HG03565 (cell line): ENCODE measurements at regions not wholly inside any gene's neighbourhood (a gene's known extent, or its start where the extent isn't known, plus 50 kb on each side); places are given as distances from the start of the nearest gene placed in this dataset.
"Not testable (repeated sequence)": the region's sequence is repeated elsewhere in the genome, so short reads cannot be mapped to it uniquely, and the experiment has no call there.

Source experiments
- ATAC-seq: cut with Tn5 transposase; IDR thresholded peaks from one replicate; pipeline ENCODE4 v1.9.1; 2021; ENCODE audit warnings: mild to moderate bottlenecking, moderate library complexity; ENCODE audit not compliant: unreplicated experiment

DNA sequence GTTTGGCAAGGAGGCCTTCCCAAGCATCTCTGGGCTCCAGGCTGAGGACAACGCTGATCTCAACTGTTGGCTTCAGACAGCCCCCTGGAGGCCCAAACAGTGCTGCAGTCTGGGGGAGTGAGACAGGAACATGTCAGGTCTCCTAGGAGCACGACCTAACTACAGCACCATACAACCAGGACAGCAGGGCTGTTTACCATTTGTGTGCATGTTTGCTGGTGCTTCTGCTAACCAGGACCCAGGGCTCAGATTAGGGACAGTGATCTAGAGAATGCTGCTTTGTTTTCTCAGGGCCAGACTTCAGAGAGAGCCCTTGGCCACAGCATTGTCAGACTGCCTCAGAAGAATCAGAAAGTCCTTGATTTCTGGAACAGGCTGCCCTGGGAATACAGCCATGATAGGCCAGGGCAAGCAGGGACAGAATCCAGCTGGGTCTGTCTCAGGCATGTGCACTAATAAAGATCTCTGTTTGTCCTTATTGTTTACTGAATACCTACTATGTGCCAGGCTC, 126.5 kb downstream of the VPREB1 start:
- ATAC-seq = no peak

DNA sequence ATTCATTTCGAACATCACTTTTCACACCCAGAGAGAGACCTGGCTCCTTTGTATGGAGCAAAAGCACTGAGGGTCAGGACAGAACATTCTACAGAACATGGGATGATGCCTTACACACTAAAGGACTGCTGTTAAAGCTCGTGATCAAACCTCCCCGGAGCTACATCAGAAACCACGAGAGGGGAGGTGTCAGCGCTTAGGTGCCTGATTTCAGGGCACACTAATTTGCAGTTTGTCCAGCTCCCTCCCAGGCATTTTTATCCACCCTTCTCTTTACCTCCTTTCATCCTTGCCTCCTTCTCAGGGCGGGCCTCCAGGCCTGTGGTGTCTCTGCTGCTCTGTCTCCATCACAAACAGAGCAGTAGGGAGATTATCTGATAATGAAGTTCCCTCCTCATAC, 127.5 kb downstream of the VPREB1 start:
- no peak for ATAC-seq

- ATAC-seq = no peak
Measured at GRCh38 chr22:22374163-22374562, 129.6 kb downstream of the VPREB1 start.

DNA sequence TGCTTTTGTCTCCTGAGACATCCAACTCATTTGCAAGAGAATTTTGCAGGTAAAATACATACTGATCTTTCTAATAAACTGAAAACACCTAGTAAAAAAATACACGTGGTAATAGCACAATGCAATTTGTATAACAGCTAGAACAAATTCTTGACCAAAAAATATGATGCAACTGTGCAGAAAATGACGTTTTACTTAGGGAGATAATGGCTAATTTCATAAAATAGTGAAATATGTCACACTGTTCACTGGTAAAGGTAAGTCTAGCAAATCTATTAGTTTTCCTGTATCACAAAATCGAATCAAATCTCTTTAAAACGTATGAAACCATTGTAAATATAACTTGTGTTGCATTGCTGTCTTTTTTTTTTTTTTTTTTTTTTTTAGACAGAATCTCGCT, 130.0 kb downstream of the VPREB1 start:
- ATAC-seq = no peak

- ATAC-seq = no peak
Measured at GRCh38 chr22:22375576-22376351, 131.2 kb downstream of the VPREB1 start.

DNA sequence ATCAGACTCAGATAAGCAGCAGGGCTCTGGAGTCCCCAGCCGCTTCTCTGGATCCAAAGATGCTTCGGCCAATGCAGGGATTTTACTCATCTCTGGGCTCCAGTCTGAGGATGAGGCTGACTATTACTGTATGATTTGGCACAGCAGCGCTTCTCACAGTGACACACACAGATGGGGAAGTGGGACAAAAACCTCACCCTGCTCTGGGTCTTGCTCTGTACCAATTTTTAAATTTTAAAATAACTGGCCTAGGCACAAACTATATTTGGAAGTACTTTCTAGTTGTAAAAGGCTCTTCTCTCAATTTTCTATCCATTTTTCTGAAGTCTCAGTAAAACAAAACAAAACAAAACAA, 131.7 kb downstream of the VPREB1 start:
- ATAC-seq = no peak

- not testable (repeated sequence) for ATAC-seq
Measured at GRCh38 chr22:22376884-22377283, 131.7 kb downstream of the ZNF280B start.

DNA sequence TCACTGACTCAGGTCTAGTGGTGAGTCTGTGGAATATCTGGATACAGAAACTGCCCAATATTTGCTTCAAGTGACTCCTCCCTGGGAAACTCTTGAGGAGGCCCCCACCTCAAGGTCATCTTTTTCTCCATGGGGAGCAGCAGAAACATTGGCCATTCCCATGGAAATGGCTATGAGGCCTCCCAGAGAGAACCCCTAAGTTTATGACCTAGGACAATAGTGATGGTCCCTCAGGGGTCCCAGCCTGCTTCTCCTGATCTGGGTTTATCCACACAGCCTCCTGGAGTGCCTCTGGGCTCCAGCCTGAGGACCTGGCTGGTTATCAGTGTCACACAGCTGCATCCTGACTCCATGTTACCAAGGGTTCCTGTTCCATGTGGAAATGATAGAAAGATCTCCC, 131.2 kb downstream of the ZNF280B start:
- no peak for ATAC-seq

DNA sequence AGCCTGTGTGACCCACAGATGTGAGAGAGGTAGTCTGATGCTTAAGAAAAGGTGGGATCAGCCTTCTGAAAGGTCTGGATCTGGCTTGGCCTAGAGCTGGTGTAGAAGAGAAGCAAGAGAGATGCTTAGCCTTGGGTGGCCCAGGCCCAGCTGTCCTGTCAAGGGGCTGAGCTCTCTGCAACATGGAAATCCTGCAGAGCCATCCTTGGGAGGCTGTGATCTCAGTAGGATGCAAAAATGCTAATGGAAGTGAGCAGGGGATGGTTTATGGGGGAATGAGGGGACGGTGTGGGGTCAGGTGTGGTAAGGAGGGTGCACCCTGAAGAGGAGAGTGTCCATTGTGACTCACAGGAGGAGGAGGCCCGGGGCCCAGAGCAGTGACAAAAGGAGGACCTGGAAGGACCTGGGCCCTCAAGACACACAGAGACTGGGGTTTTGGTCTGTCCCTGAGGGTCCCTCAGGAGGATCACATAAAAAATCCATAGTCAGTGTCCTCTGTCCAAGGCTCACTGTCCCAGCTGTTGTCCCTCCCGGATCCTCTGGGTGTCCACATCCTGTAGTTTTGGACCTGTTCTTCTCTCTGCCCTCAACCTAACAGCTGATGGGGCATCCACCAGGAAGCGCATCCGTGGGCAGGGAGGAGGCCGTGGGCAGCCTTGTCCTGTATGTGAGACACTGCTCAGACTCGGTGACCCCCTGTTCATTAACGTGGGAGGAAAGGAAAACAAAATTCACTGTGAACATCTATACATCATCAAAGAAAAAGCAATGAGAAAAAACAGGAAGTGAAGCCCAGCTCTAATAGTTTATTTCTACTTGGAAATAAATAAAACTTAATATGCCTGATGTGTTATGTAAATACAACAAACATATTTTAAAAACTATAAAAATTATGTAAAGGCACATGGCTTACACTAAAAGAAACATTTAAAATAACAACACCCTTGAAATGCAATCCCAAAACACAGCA, 129.8 kb downstream of the ZNF280B start:
- ATAC-seq = no peak

GRCh38 chr22:22380098-22381030, 128.2 kb downstream of the ZNF280B start:
- no peak for ATAC-seq

GRCh38 chr22:22381292-22381691, 127.2 kb downstream of the ZNF280B start:
- not testable (repeated sequence) for ATAC-seq

DNA sequence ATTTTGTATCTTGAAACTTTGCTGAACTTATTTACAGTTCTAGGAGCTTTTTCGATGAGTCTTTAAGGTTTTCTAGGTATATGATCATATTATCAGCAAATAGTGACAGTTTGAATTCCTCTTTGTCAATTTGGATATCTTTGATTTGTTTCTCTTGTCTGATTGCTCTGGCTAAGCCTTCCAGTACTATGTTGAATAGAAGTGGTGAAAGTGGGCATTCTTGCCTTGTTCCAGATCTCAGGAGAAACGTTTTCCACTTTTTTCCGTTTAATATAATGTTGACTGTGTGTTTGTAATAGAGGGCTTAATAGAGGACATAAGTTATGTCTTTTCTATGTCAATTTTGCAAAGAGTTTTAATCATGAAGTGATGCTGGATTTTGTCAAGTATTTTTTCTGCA, 124.3 kb downstream of the ZNF280B start:
- no peak for ATAC-seq

DNA sequence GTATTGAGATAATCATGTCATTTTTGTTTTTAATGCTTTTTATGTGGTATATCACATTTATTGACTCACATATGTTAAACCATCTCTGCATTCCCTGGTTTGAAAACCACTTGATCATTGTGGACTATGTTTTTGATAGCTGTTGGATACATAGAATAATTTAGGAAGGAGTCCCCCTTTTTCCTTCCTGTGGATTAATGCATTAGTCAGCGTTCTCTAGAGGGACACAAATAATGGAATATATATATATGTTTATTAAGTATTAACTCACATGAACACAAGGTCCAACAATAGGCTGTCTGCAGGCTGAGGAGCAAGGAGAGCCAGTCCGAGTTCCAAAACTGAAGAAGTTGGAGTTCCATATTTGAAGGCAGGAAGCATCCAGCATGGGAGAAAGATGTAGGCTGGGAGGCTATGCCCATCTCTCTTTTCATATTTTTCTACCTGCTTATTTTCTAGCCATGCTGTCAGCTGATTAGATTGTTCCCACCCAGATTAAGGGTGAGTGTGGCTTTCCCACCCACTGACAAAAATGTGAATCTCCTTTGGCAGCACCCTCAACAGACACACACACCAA, 123.8 kb downstream of the ZNF280B start:
- no peak for ATAC-seq

DNA sequence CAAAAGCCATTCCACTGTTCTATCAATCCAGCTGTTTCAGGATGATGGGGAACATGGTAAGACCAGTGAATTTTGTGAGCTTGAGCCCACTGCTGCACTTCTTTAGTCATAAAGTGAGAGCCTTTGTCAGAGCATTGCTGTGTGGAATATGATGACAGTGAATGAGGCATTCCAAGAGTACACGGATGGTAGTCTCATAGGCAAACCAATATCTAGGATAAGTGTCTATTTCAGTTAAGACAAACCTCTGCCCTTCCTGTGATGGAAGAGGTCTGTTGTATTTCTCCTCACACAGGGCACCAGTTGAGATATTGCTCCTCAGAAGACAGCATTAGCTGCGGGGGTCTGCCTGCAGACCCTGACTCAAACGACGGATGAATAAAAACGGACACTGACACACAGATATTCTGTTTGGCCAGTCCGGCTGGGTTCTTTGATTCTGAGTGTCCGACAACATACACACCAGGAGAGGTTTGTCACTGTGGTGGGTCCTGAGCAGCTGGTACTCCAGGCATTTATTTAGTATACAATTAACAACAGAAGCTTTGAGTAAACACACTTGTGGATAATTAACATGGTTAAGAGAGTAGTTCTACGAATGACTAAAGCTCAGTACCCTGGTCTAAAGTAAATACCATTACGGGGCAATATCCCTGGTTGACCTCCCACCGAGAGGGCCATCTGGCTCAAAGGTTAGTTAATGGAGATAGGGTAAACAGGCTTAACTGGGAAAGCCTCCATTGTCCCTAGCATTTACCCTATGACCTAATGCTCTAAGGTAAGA, 121.7 kb downstream of the ZNF280B start:
- no peak for ATAC-seq

DNA sequence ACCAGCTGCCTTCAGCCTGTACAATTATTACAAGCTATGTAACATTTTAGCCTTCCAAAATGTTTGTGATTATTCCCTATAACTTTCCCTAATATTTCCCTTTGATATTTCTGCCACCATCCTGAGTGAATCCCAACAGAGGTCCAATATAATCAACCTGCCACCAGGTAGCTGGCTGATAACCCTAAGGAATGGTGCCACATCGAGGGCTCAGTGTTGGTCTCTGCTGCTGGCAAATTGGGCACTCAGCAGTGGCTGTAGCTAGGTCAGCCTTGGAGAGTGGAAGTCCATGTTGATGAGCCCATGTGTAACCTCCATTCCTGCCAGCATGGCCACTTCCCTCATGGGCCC, 121.2 kb downstream of the ZNF280B start:
- no peak for ATAC-seq

- ATAC-seq = no peak
Measured at GRCh38 chr22:22388090-22388489, 120.5 kb downstream of the ZNF280B start.

GRCh38 chr22:22388494-22388893, 120.0 kb downstream of the ZNF280B start:
- ATAC-seq = no peak

DNA sequence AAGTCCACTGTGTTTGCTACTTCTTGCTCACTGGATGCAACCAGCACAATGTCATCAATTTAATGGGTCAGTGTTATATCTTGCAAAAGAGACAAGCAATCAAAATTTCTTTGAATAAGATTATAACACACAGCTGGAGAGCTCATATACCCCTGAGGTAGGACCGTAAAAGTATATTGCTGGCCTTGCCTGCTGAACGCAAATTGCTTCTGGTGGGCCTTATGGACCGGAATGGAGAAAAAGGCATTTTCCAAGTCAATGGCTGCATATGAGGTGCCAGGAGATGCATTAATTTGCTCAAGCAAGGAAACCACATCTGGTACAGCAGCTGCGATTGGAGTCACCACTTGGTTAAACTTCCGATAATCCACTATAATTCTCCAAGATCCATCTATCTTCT, 119.1 kb downstream of the ZNF280B start:
- ATAC-seq = no peak

DNA sequence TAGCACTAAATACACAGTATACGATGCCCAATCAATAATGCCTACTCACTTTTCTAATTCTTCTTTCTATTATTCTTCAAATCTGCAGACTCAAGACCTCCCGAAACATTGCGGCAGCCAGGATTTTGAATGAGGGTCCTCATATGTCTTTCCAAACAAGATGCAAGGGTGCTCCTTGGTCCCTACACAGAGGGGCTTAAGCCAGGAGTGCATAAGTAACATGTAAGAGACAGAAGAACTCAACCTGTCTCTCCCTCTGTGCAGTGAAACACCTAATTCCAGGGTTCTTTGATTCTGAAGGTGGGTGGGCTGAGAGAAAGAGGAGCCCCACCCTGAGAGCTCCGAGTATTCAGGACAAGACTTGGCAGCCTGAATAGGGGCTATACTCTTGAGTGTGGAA, 117.6 kb downstream of the ZNF280B start:
- no peak for ATAC-seq

GRCh38 chr22:22391543-22391942, 117.0 kb downstream of the ZNF280B start:
- no peak for ATAC-seq
